NCI-H1930 (cell line): ENCODE measurements at regions not wholly inside any gene's neighbourhood (a gene's known extent, or its start where the extent isn't known, plus 50 kb on each side); places are given as distances from the start of the nearest gene placed in this dataset.

ENCODE experiments used
- DNase-seq, 2 experiments: peaks; one replicate each; lab custom pipeline; 2025; lab: John Stamatoyannopoulos, UW

- no peak for DNase-seq
These were observed 246.9 kb downstream of the NDUFA10 start for GRCh38 chr2:239778042-239778851.

- no peak for DNase-seq
These were observed 247.9 kb downstream of the NDUFA10 start for GRCh38 chr2:239777219-239777618.

- DNase-seq = no peak
These were observed 248.6 kb downstream of the NDUFA10 start for GRCh38 chr2:239776436-239777005.

GRCh38 chr2:239775623-239776435, 249.3 kb downstream of the NDUFA10 start:
- DNase-seq = no peak

- DNase-seq = no peak
These were observed 250.1 kb downstream of the NDUFA10 start for GRCh38 chr2:239774933-239775622.

- DNase-seq = no peak
These were observed 251.0 kb downstream of the NDUFA10 start for GRCh38 chr2:239774142-239774462.

- DNase-seq = no peak
These were observed 251.7 kb downstream of the NDUFA10 start for GRCh38 chr2:239773228-239774141.

- DNase-seq = no peak
These were observed 252.4 kb downstream of the NDUFA10 start for GRCh38 chr2:239772721-239773120.

GRCh38 chr2:239770246-239770639, 254.9 kb downstream of the NDUFA10 start:
- no peak for DNase-seq

- no peak for DNase-seq
These were observed 255.4 kb downstream of the NDUFA10 start for GRCh38 chr2:239769554-239770245.

- no peak for DNase-seq
These were observed 256.1 kb downstream of the NDUFA10 start for GRCh38 chr2:239768907-239769553.

GRCh38 chr2:239768031-239768790, 256.9 kb downstream of the NDUFA10 start:
- DNase-seq = no peak

- DNase-seq = no peak
These were observed 257.9 kb downstream of the NDUFA10 start for GRCh38 chr2:239767021-239767905.

GRCh38 chr2:239765911-239766310, 259.2 kb downstream of the NDUFA10 start:
- no peak for DNase-seq

GRCh38 chr2:239765076-239765845, 259.9 kb downstream of the NDUFA10 start:
- DNase-seq = no peak

GRCh38 chr2:239763433-239764097, 261.6 kb downstream of the NDUFA10 start:
- no peak for DNase-seq

GRCh38 chr2:239762655-239763269, 262.4 kb downstream of the NDUFA10 start:
- DNase-seq = no peak
